H9 (cell line): ENCODE measurements at regions not wholly inside any gene's neighbourhood (a gene's known extent, or its start where the extent isn't known, plus 50 kb on each side); places are given as distances from the start of the nearest gene placed in this dataset.

ENCODE experiments used
- DNase-seq: peaks from one replicate; pipeline ENCODE4 v3.0.0-alpha.2; 2017
- H2AFZ ChIP-seq: one replicate; pipeline ENCODE4 v1.6.1; 2013; ENCODE audit warnings: mild to moderate bottlenecking, low read length, control low read depth, moderate library complexity
- H2AK5ac ChIP-seq: 2 replicates; pipeline ENCODE4 v1.6.1; 2013; ENCODE audit warnings: low read length, control low read depth, mixed read lengths; ENCODE audit not compliant: insufficient read length
- H2BK120ac ChIP-seq: one replicate; pipeline ENCODE4 v1.6.1; 2013; ENCODE audit warnings: low read depth, mild to moderate bottlenecking, low read length, control low read depth, inconsistent platforms; ENCODE audit not compliant: poor library complexity, severe bottlenecking
- H2BK12ac ChIP-seq: 2 replicates; pipeline ENCODE4 v1.6.1; 2013; ENCODE audit warnings: low read length, control low read depth, mixed read lengths, low read depth; ENCODE audit not compliant: insufficient read length
- H2BK15ac ChIP-seq: 2 replicates; pipeline ENCODE4 v1.6.1; 2013; ENCODE audit warnings: low read depth, low read length, control low read depth
- H2BK20ac ChIP-seq: one replicate; pipeline ENCODE4 v1.6.1; 2013; ENCODE audit warnings: low read depth, mild to moderate bottlenecking, low read length, control low read depth, inconsistent platforms; ENCODE audit not compliant: poor library complexity, severe bottlenecking
- H2BK5ac ChIP-seq: 2 replicates; pipeline ENCODE4 v1.6.1; 2013; ENCODE audit warnings: low read length, control low read depth, mixed read lengths; ENCODE audit not compliant: insufficient read length
- H3K14ac ChIP-seq: 2 replicates; pipeline ENCODE4 v1.6.1; 2013; ENCODE audit warnings: low read length, control low read depth; ENCODE audit not compliant: insufficient read depth
- H3K18ac ChIP-seq: 2 replicates; pipeline ENCODE4 v1.6.1; 2013; ENCODE audit warnings: low read depth, mild to moderate bottlenecking, mixed read lengths, low read length, control low read depth; ENCODE audit not compliant: insufficient read length
- H3K23ac ChIP-seq: 2 replicates; pipeline ENCODE4 v1.6.1; 2013; ENCODE audit warnings: low read length, control low read depth, mixed read lengths, low read depth; ENCODE audit not compliant: insufficient read length
- H3K23me2 ChIP-seq: 2 replicates; pipeline ENCODE4 v1.6.1; 2013; ENCODE audit warnings: low read depth, mild to moderate bottlenecking, mixed read lengths, low read length, control low read depth; ENCODE audit not compliant: insufficient read length, poor library complexity, severe bottlenecking
- H3K27ac ChIP-seq: 2 replicates; pipeline ENCODE4 v1.5.1; 2013; ENCODE audit warnings: low read length, control low read depth, mixed read lengths, low read depth; ENCODE audit not compliant: insufficient read length
- H3K27me3 ChIP-seq: 2 replicates; pipeline ENCODE4 v1.6.1; 2013; ENCODE audit warnings: low read length, control low read depth, inconsistent platforms; ENCODE audit not compliant: insufficient read depth
- H3K4ac ChIP-seq: 2 replicates; pipeline ENCODE4 v1.6.1; 2013; ENCODE audit warnings: low read depth, mild to moderate bottlenecking, control low read depth, inconsistent platforms, low read length, moderate library complexity
- H3K4me1 ChIP-seq: 2 replicates; pipeline ENCODE4 v1.6.1; 2013; ENCODE audit warnings: low read length, control low read depth, inconsistent platforms; ENCODE audit not compliant: insufficient read depth
- H3K4me2 ChIP-seq: 2 replicates; pipeline ENCODE4 v1.6.1; 2013; ENCODE audit warnings: low read length, control low read depth, mixed read lengths; ENCODE audit not compliant: insufficient read length, insufficient read depth
- H3K56ac ChIP-seq: 2 replicates; pipeline ENCODE4 v1.6.1; 2013; ENCODE audit warnings: low read depth, mild to moderate bottlenecking, mixed read lengths, low read length, control low read depth; ENCODE audit not compliant: insufficient read length
- H3K79me1 ChIP-seq: 2 replicates; pipeline ENCODE4 v1.6.1; 2013; ENCODE audit warnings: low read depth, mild to moderate bottlenecking, moderate library complexity, low read length, control low read depth, inconsistent platforms; ENCODE audit not compliant: insufficient read depth, poor library complexity, severe bottlenecking
- H3K79me2 ChIP-seq: 2 replicates; pipeline ENCODE4 v1.6.1; 2013; ENCODE audit warnings: low read length, control low read depth, inconsistent platforms; ENCODE audit not compliant: insufficient read depth
- H3K9ac ChIP-seq: 2 replicates; pipeline ENCODE4 v1.6.1; 2013; ENCODE audit warnings: low read length, control low read depth, mixed read lengths; ENCODE audit not compliant: insufficient read length; ENCODE audit errors: extremely low read depth
- H3K9me3 ChIP-seq: one replicate; pipeline ENCODE4 v1.6.1; 2013; ENCODE audit warnings: low read depth, low read length, inconsistent platforms; ENCODE audit not compliant: control insufficient read depth
- H3T11ph ChIP-seq: one replicate; pipeline ENCODE4 v1.6.1; 2013; ENCODE audit warnings: mild to moderate bottlenecking, low read length, control low read depth, inconsistent platforms
- H4K20me1 ChIP-seq: one replicate; pipeline ENCODE4 v1.6.1; 2013; ENCODE audit not compliant: control insufficient read depth, insufficient read length, insufficient read depth
- H4K5ac ChIP-seq: 2 replicates; pipeline ENCODE4 v1.6.1; 2013; ENCODE audit warnings: low read depth, mild to moderate bottlenecking, mixed read lengths, low read length, control low read depth; ENCODE audit not compliant: insufficient read length
- H4K8ac ChIP-seq: replicated peaks from 2 replicates; pipeline ENCODE4 v1.6.1; 2013; ENCODE audit warnings: low read length, control low read depth, mixed read lengths, low read depth; ENCODE audit not compliant: insufficient read length
- H4K91ac ChIP-seq: 2 replicates; pipeline ENCODE4 v1.6.1; 2013; ENCODE audit warnings: low read depth, mild to moderate bottlenecking, moderate library complexity, mixed read lengths, low read length, control low read depth; ENCODE audit not compliant: insufficient read length
- H3K27ac Mint-ChIP-seq, 3 experiments: 2 replicates in 2 of 3; 3 replicates in 1 of 3; pipeline ENCODE4 v1.8.0; 2020 to 2021; ENCODE audit warnings: mixed read lengths in 3 of 3, mild to moderate bottlenecking in 1 of 3, moderate library complexity in 1 of 3
- H3K27me3 Mint-ChIP-seq: 2 replicates; pipeline ENCODE4 v1.8.0; 2021; ENCODE audit warnings: low read depth, mild to moderate bottlenecking, moderate library complexity, mixed read lengths
- H3K36me3 Mint-ChIP-seq, 3 experiments: 2 replicates in 2 of 3; 3 replicates in 1 of 3; pipeline ENCODE4 v1.8.0; 2020 to 2021; ENCODE audit warnings: low read depth in 3 of 3, mixed read lengths in 3 of 3; ENCODE audit not compliant: insufficient read depth in 1 of 3
- H3K4me1 Mint-ChIP-seq, 2 experiments: 2 replicates each; pipeline ENCODE4 v1.8.0; 2020; ENCODE audit warnings: mixed read lengths in 2 of 2
- H3K4me3 Mint-ChIP-seq, 2 experiments: 2 replicates in 1 of 2; 3 replicates in 1 of 2; pipeline ENCODE4 v1.8.0; 2020 to 2021; ENCODE audit warnings: mild to moderate bottlenecking in 2 of 2, mixed read lengths in 2 of 2, moderate library complexity in 1 of 2
- H3K9me3 Mint-ChIP-seq, 2 experiments: 2 replicates in 1 of 2; 3 replicates in 1 of 2; pipeline ENCODE4 v1.8.0; 2020; ENCODE audit warnings: mild to moderate bottlenecking in 2 of 2, mixed read lengths in 2 of 2, moderate library complexity in 1 of 2
- CTCF ChIP-seq: fragments of 200-600 bp; sonication (generic); conservative IDR thresholded peaks from 3 replicates; pipeline ENCODE4 v1.8.0; 2021; ENCODE audit warnings: antibody characterized with exemption, mild to moderate bottlenecking
- WGBS: extraction: QIAGEN DNeasy Blood & Tissue Kit; methylation state at CpG from one replicate; pipeline ENCODE4 v1.1.7; 2013; ENCODE audit warnings: missing lambda C conversion rate, low lambda C conversion rate, mixed read lengths; ENCODE audit not compliant: insufficient read length; ENCODE audit errors: extremely low coverage; 5-methylcytosine and 5-hydroxymethylcytosine counted together

GRCh38 chr13:82245860-82246259 lies 1636.4 kb downstream of the SLITRK1 start:
- no CpG with 5 or more reads among the region's 1 CpG for WGBS
- no peak overlapping the region for H3K4me3 Mint-ChIP-seq
- H3K14ac ChIP-seq: no peak overlapping the region
- H3K4me2 ChIP-seq: no peak overlapping the region
- no peak overlapping the region for H4K5ac ChIP-seq
- H3K23ac ChIP-seq: no peak overlapping the region
- no peak overlapping the region for H4K8ac ChIP-seq
- H2AK5ac ChIP-seq: no peak overlapping the region
- H3K9me3 Mint-ChIP-seq: no peaks in the 10 kb centered on the region
- H3K27me3 ChIP-seq: no peaks in the 10 kb centered on the region
- no peak overlapping the region for H3K9ac ChIP-seq
- no peak for DNase-seq
- H3K4me1 Mint-ChIP-seq: no peaks in the 10 kb centered on the region
- H3K79me1 ChIP-seq: no peaks in the 10 kb centered on the region
- no peak overlapping the region for H3T11ph ChIP-seq
- no peaks in the 10 kb centered on the region for H4K20me1 ChIP-seq
- H3K9me3 ChIP-seq: no peaks in the 10 kb centered on the region
- H3K4ac ChIP-seq: no peak overlapping the region
- H2BK5ac ChIP-seq: no peak overlapping the region
- H3K56ac ChIP-seq: no peak overlapping the region
- no peak overlapping the region for H3K18ac ChIP-seq
- no peaks in the 10 kb centered on the region for H3K23me2 ChIP-seq
- no peak overlapping the region for H2BK20ac ChIP-seq
- H3K79me2 ChIP-seq: no peaks in the 10 kb centered on the region
- H3K4me1 ChIP-seq: no peaks in the 10 kb centered on the region
- no peaks in the 10 kb centered on the region for H3K36me3 Mint-ChIP-seq
- H4K91ac ChIP-seq: no peak overlapping the region
- no peaks in the 10 kb centered on the region; the same call in 1 of the 2 replicates for H3K27me3 Mint-ChIP-seq
- H2AFZ ChIP-seq: no peak overlapping the region
- no peak overlapping the region for H3K27ac ChIP-seq
- H2BK15ac ChIP-seq: no peak overlapping the region
- no peak for TF ChIP-seq CTCF
- no peak overlapping the region for H3K27ac Mint-ChIP-seq
- H2BK120ac ChIP-seq: no peak overlapping the region
- no peak overlapping the region for H2BK12ac ChIP-seq
